ENCODE measurements at regions not wholly inside any gene's neighbourhood (a gene's known extent, or its start where the extent isn't known, plus 50 kb on each side); places are given as distances from the start of the nearest gene placed in this dataset.

DNA sequence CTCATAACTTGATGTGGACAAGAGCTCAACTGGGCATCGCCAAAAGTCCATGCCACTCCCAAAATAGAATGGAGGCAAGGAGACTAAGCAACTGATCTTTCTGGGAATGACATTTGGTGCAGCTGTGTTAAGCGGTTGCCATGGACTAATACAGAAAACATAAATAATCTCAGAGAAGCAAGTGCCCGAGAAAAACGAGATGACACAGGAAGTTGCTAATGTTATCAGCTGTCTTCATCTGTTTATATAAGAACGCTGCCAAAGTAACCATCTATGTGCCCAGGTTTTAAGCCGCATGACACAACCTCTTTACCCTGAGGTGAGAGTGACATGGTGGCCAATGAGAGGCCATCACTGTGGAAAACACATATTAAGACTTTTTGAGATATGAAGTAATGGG is 54.9 kb upstream of the SACS start:
- intact Hi-C loops (cut with micrococcal nuclease; ENCODE audit: unreplicated experiment): no loop called here
- POLR2A ChIA-PET: no interaction called here
- DNase-seq (ENCODE audit: low read depth, low spot score) (no peak), ATAC-seq (no peak)
- in situ Hi-C loops (cut with HindIII; ENCODE audit: low pct_unique_long_range_greater_than_20kb, low sequenced_read_pairs): no loop called here
- H3K27ac ChIP-seq (ENCODE audit: low read length): no peak overlapping the region
- H3K36me3 ChIP-seq (ENCODE audit: control insufficient read depth, insufficient read depth, low read length): no peaks in the 10 kb centered on the region
- TF ChIP-seq, protein P1, sequence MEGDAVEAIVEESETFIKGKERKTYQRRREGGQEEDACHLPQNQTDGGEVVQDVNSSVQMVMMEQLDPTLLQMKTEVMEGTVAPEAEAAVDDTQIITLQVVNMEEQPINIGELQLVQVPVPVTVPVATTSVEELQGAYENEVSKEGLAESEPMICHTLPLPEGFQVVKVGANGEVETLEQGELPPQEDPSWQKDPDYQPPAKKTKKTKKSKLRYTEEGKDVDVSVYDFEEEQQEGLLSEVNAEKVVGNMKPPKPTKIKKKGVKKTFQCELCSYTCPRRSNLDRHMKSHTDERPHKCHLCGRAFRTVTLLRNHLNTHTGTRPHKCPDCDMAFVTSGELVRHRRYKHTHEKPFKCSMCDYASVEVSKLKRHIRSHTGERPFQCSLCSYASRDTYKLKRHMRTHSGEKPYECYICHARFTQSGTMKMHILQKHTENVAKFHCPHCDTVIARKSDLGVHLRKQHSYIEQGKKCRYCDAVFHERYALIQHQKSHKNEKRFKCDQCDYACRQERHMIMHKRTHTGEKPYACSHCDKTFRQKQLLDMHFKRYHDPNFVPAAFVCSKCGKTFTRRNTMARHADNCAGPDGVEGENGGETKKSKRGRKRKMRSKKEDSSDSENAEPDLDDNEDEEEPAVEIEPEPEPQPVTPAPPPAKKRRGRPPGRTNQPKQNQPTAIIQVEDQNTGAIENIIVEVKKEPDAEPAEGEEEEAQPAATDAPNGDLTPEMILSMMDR (IDR thresholded peaks at IDR 0.05): no peak
- TF ChIP-seq POLR2AphosphoS5 (IDR thresholded peaks at IDR 0.05; ENCODE audit: low read depth, low read length) (no peak), SIN3A (IDR thresholded peaks at IDR 0.05; ENCODE audit: borderline replicate concordance, insufficient read depth, low read depth, low read length) (no peak), TCF7L2 (IDR thresholded peaks at IDR 0.05; ENCODE audit: low read depth, low read length) (no peak)
- TF ChIP-seq, protein P2, sequence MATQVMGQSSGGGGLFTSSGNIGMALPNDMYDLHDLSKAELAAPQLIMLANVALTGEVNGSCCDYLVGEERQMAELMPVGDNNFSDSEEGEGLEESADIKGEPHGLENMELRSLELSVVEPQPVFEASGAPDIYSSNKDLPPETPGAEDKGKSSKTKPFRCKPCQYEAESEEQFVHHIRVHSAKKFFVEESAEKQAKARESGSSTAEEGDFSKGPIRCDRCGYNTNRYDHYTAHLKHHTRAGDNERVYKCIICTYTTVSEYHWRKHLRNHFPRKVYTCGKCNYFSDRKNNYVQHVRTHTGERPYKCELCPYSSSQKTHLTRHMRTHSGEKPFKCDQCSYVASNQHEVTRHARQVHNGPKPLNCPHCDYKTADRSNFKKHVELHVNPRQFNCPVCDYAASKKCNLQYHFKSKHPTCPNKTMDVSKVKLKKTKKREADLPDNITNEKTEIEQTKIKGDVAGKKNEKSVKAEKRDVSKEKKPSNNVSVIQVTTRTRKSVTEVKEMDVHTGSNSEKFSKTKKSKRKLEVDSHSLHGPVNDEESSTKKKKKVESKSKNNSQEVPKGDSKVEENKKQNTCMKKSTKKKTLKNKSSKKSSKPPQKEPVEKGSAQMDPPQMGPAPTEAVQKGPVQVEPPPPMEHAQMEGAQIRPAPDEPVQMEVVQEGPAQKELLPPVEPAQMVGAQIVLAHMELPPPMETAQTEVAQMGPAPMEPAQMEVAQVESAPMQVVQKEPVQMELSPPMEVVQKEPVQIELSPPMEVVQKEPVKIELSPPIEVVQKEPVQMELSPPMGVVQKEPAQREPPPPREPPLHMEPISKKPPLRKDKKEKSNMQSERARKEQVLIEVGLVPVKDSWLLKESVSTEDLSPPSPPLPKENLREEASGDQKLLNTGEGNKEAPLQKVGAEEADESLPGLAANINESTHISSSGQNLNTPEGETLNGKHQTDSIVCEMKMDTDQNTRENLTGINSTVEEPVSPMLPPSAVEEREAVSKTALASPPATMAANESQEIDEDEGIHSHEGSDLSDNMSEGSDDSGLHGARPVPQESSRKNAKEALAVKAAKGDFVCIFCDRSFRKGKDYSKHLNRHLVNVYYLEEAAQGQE (IDR thresholded peaks at IDR 0.05; ENCODE audit: insufficient read depth in 1 of 2, low read depth in 2 of 2, low read length in 1 of 2): no peak
- no peak overlapping the region for H3K4me3 ChIP-seq (ENCODE audit: low read depth in 2 of 2, low read length in 2 of 2)
- CTCF ChIA-PET: no interaction called here
- H3K27me3 ChIP-seq (ENCODE audit: control insufficient read depth, insufficient read depth, low read length): no peaks in the 10 kb centered on the region
- H3K4me1 ChIP-seq (ENCODE audit: control insufficient read depth, insufficient read depth, low read length): no peaks in the 10 kb centered on the region
- no peaks in the 10 kb centered on the region for H3K9me3 ChIP-seq (ENCODE audit: control insufficient read depth, insufficient read depth, low read depth, low read length)
- BruUV-seq (replicated peaks): no TSS peak

DNA sequence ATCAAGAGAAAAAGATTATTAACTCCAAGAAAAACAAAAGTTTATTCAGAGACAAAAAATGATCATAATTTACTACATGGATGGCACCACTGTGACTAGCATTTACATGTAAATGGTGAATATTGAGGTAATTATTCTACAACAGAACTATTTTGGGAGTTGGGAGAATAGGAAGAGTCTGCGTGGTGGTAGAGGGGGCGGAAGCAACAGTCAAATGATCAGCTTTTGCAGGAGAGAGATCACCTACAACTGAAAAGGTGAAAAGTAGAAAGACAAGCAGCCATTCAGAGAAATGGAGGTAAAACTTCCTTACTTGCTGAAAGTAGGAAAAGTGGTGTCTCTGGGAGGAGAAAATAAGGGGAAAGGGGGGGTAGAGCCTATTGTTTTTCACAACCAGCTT is 62.8 kb upstream of the SACS start:
- ATAC-seq: no peak
- H3K4me1 ChIP-seq (ENCODE audit: control insufficient read depth, insufficient read depth, low read length): no peaks in the 10 kb centered on the region
- no peaks in the 10 kb centered on the region for H3K36me3 ChIP-seq (ENCODE audit: control insufficient read depth, insufficient read depth, low read length)
- POLR2A ChIA-PET: no interaction called here
- H3K4me3 ChIP-seq (ENCODE audit: low read depth in 2 of 2, low read length in 2 of 2): no peak overlapping the region
- BruUV-seq (replicated peaks): no TSS peak
- H3K27me3 ChIP-seq (ENCODE audit: control insufficient read depth, insufficient read depth, low read length): no peaks in the 10 kb centered on the region
- H3K27ac ChIP-seq (ENCODE audit: low read length): no peak overlapping the region
- CTCF ChIA-PET: no interaction called here
- no peaks in the 10 kb centered on the region for H3K9me3 ChIP-seq (ENCODE audit: control insufficient read depth, insufficient read depth, low read depth, low read length)
- in situ Hi-C loops (cut with HindIII; ENCODE audit: low pct_unique_long_range_greater_than_20kb, low sequenced_read_pairs) (no loop called here), intact Hi-C loops (cut with micrococcal nuclease; ENCODE audit: unreplicated experiment) (no loop called here)
- DNase-seq (ENCODE audit: low read depth, low spot score): no peak
- TF ChIP-seq, protein P2 (IDR thresholded peaks at IDR 0.05; ENCODE audit: insufficient read depth in 1 of 2, low read depth in 2 of 2, low read length in 1 of 2): no peak
- TF ChIP-seq SIN3A (IDR thresholded peaks at IDR 0.05; ENCODE audit: borderline replicate concordance, insufficient read depth, low read depth, low read length) (no peak), POLR2AphosphoS5 (IDR thresholded peaks at IDR 0.05; ENCODE audit: low read depth, low read length) (no peak), TCF7L2 (IDR thresholded peaks at IDR 0.05; ENCODE audit: low read depth, low read length) (no peak)
- TF ChIP-seq, protein P1 (IDR thresholded peaks at IDR 0.05): no peak
